Activated naive CD4-positive, alpha-beta T cell treated with anti-CD3 and anti-CD28 coated beads, Interleukin-2, amount 10 ng/mL, durations not matched to agents 7 days and 5 days (primary cell): ENCODE measurements at regions not wholly inside any gene's neighbourhood (a gene's known extent, or its start where the extent isn't known, plus 50 kb on each side); places are given as distances from the start of the nearest gene placed in this dataset.

Source experiments
- CTCF ChIA-PET: fragments of 350-600 bp; sonication (Branson Sonifier 250); formaldehyde crosslinking; loops from one replicate; lab custom pipeline; 2021; ENCODE audit warnings: antibody characterized with exemption; lab: Charles Lee
- DNase-seq: peaks from one replicate; pipeline ENCODE4 v3.0.0-alpha.2; 2020
- H3K27ac Mint-ChIP-seq: one replicate; pipeline ENCODE4 v1.8.0; 2021; ENCODE audit warnings: mild to moderate bottlenecking, moderate library complexity, mixed read lengths
- H3K27me3 Mint-ChIP-seq: one replicate; pipeline ENCODE4 v1.8.0; 2021; ENCODE audit warnings: mild to moderate bottlenecking, mixed read lengths
- H3K36me3 Mint-ChIP-seq: one replicate; pipeline ENCODE4 v1.8.0; 2021; ENCODE audit warnings: mixed read lengths
- H3K4me1 Mint-ChIP-seq: one replicate; pipeline ENCODE4 v1.8.0; 2021; ENCODE audit warnings: mixed read lengths
- H3K4me3 Mint-ChIP-seq: one replicate; pipeline ENCODE4 v1.8.0; 2021; ENCODE audit warnings: mild to moderate bottlenecking, moderate library complexity, mixed read lengths
- H3K9me3 Mint-ChIP-seq: one replicate; pipeline ENCODE4 v1.8.0; 2021; ENCODE audit warnings: mixed read lengths

- CTCF ChIA-PET: no interaction called here
- Mint-ChIP-seq H3K27ac (no peak overlapping the region), H3K4me1 (peaks cover 11% of the 10 kb centered on the region), H3K4me3 (no peak overlapping the region), H3K9me3 (peaks cover 20% of the 10 kb centered on the region), H3K27me3 (peaks cover 36% of the 10 kb centered on the region), H3K36me3 (peaks cover 3% of the 10 kb centered on the region)
- DNase-seq: peak; percentile 40
Observed at GRCh38 chr6:28711788-28712341, 186.2 kb downstream of the GPX5 start.

- CTCF ChIA-PET: no interaction called here
- Mint-ChIP-seq H3K4me1 (peaks cover 11% of the 10 kb centered on the region), H3K9me3 (peaks cover 12% of the 10 kb centered on the region), H3K4me3 (no peak overlapping the region), H3K27me3 (peaks cover 39% of the 10 kb centered on the region), H3K27ac (no peak overlapping the region), H3K36me3 (no peaks in the 10 kb centered on the region)
- DNase-seq: no peak
Observed at GRCh38 chr6:28712982-28713381, 187.3 kb downstream of the GPX5 start.

GRCh38 chr6:28719275-28719940, 193.7 kb downstream of the GPX5 start:
- CTCF ChIA-PET: no interaction called here
- no peak for DNase-seq

GRCh38 chr6:28720357-28721231, 194.9 kb downstream of the GPX5 start:
- Mint-ChIP-seq H3K36me3 (no peaks in the 10 kb centered on the region), H3K4me3 (no peak overlapping the region), H3K27ac (no peak overlapping the region), H3K27me3 (peaks cover 40% of the 10 kb centered on the region), H3K9me3 (no peaks in the 10 kb centered on the region), H3K4me1 (no peaks in the 10 kb centered on the region)
- DNase-seq: no peak
- CTCF ChIA-PET: no interaction called here

More at GRCh38 chr6:28719275-28719940, 193.7 kb downstream of the GPX5 start:
- H3K36me3 Mint-ChIP-seq: no peaks in the 10 kb centered on the region
- H3K9me3 Mint-ChIP-seq: no peaks in the 10 kb centered on the region
- peaks cover 34% of the 10 kb centered on the region for H3K27me3 Mint-ChIP-seq
- H3K4me3 Mint-ChIP-seq: no peak overlapping the region
- H3K4me1 Mint-ChIP-seq: no peaks in the 10 kb centered on the region
- H3K27ac Mint-ChIP-seq: no peak overlapping the region

GRCh38 chr6:28721372-28721771, 195.7 kb downstream of the GPX5 start:
- DNase-seq: no peak
- Mint-ChIP-seq H3K27me3 (peaks cover 47% of the 10 kb centered on the region), H3K36me3 (no peaks in the 10 kb centered on the region), H3K9me3 (no peaks in the 10 kb centered on the region), H3K27ac (no peak overlapping the region), H3K4me1 (no peaks in the 10 kb centered on the region), H3K4me3 (no peak overlapping the region)
- CTCF ChIA-PET: no interaction called here

- peaks cover 11% of the 10 kb centered on the region for H3K4me1 Mint-ChIP-seq
Observed at GRCh38 chr6:28724395-28724794, 198.7 kb downstream of the GPX5 start.

GRCh38 chr6:28725274-28725809, 198.4 kb downstream of the TRIM27 start:
- H3K36me3 Mint-ChIP-seq: peaks cover 9% of the 10 kb centered on the region
- DNase-seq: no peak
- peaks cover 19% of the 10 kb centered on the region for H3K4me1 Mint-ChIP-seq
- H3K9me3 Mint-ChIP-seq: peaks cover 2% of the 10 kb centered on the region
- CTCF ChIA-PET: no interaction called here
- no peak overlapping the region for H3K27ac Mint-ChIP-seq
- H3K27me3 Mint-ChIP-seq: peaks cover 61% of the 10 kb centered on the region
- no peak overlapping the region for H3K4me3 Mint-ChIP-seq

More at GRCh38 chr6:28724395-28724794, 198.7 kb downstream of the GPX5 start:
- no peak overlapping the region for H3K27ac Mint-ChIP-seq
- CTCF ChIA-PET: no interaction called here
- H3K36me3 Mint-ChIP-seq: peaks cover 7% of the 10 kb centered on the region
- DNase-seq: no peak
- H3K27me3 Mint-ChIP-seq: peaks cover 54% of the 10 kb centered on the region
- H3K4me3 Mint-ChIP-seq: no peak overlapping the region
- no peaks in the 10 kb centered on the region for H3K9me3 Mint-ChIP-seq

GRCh38 chr6:28725890-28726348, 197.9 kb downstream of the TRIM27 start:
- Mint-ChIP-seq H3K4me1 (peaks cover 19% of the 10 kb centered on the region), H3K27me3 (peaks cover 62% of the 10 kb centered on the region)
- CTCF ChIA-PET: no interaction called here

GRCh38 chr6:28726569-28727309, 197.0 kb downstream of the TRIM27 start:
- no peak overlapping the region for H3K4me3 Mint-ChIP-seq
- peaks cover 19% of the 10 kb centered on the region for H3K4me1 Mint-ChIP-seq
- H3K27me3 Mint-ChIP-seq: peaks cover 67% of the 10 kb centered on the region
- peaks cover 2% of the 10 kb centered on the region for H3K9me3 Mint-ChIP-seq
- DNase-seq: no peak
- H3K36me3 Mint-ChIP-seq: peaks cover 9% of the 10 kb centered on the region
- H3K27ac Mint-ChIP-seq: no peak overlapping the region
- CTCF ChIA-PET: no interaction called here

More at GRCh38 chr6:28725890-28726348, 197.9 kb downstream of the TRIM27 start:
- Mint-ChIP-seq H3K4me3 (no peak overlapping the region), H3K9me3 (peaks cover 2% of the 10 kb centered on the region), H3K36me3 (peaks cover 9% of the 10 kb centered on the region), H3K27ac (no peak overlapping the region)
- no peak for DNase-seq

- Mint-ChIP-seq H3K4me3 (peak overlapping the region; percentile 40), H3K27ac (no peak overlapping the region), H3K27me3 (peaks cover 73% of the 10 kb centered on the region), H3K9me3 (peaks cover 4% of the 10 kb centered on the region), H3K4me1 (peaks cover 19% of the 10 kb centered on the region), H3K36me3 (peaks cover 9% of the 10 kb centered on the region)
- DNase-seq: no peak
- CTCF ChIA-PET: interaction anchor here (1.3 kb wide), 1 partner anchor 17 kb away, joined by 4 read pairs; no protein-coding TSS in a partner anchor
Observed at GRCh38 chr6:28727559-28728211, 196.1 kb downstream of the TRIM27 start.

- no peak for DNase-seq
- Mint-ChIP-seq H3K4me1 (peaks cover 19% of the 10 kb centered on the region), H3K9me3 (peaks cover 7% of the 10 kb centered on the region), H3K27ac (peak overlapping the region; percentile 84), H3K36me3 (peaks cover 12% of the 10 kb centered on the region), H3K4me3 (peak overlapping the region; percentile 78), H3K27me3 (peaks cover 91% of the 10 kb centered on the region)
- CTCF ChIA-PET: interaction anchor here (0.6 to 1.3 kb wide), 2 partner anchors 19 to 1122 kb away, joined by 3 to 4 read pairs; no protein-coding TSS in a partner anchor
Observed at GRCh38 chr6:28729501-28730402, 194.0 kb downstream of the TRIM27 start.

- Mint-ChIP-seq H3K27ac (no peak overlapping the region), H3K9me3 (peaks cover 10% of the 10 kb centered on the region), H3K4me1 (peaks cover 21% of the 10 kb centered on the region), H3K27me3 (peaks cover 99% of the 10 kb centered on the region), H3K4me3 (no peak overlapping the region), H3K36me3 (peaks cover 14% of the 10 kb centered on the region)
- CTCF ChIA-PET: no interaction called here
- DNase-seq: no peak
Observed at GRCh38 chr6:28732052-28732451, 191.7 kb downstream of the TRIM27 start.
